OCI-LY3 (cell line): ENCODE measurements at regions not wholly inside any gene's neighbourhood (a gene's known extent, or its start where the extent isn't known, plus 50 kb on each side); places are given as distances from the start of the nearest gene placed in this dataset.

Experiments
- CTCF ChIP-seq: fragments of 200-600, 300-600 bp; sonication (generic); IDR thresholded peaks from 2 replicates; pipeline ENCODE4 v1.5.1; 2014; ENCODE audit warnings: antibody characterized with exemption, low read length, low read depth
- EZH2phosphoT487 ChIP-seq: fragments of 200-600 bp; shearing (Covaris generic); IDR thresholded peaks from 2 replicates; pipeline ENCODE4 v1.6.1; 2018; ENCODE audit warnings: antibody characterized with exemption, mixed run types, low read depth

- TF ChIP-seq CTCF (no peak), EZH2phosphoT487 (no peak)
These were observed 256.0 kb downstream of the SKAP2 start for GRCh38 chr7:26608402-26608801.
